Keratinocyte (primary cell): ENCODE measurements at regions not wholly inside any gene's neighbourhood (a gene's known extent, or its start where the extent isn't known, plus 50 kb on each side); places are given as distances from the start of the nearest gene placed in this dataset.

Experiments used
- DNase-seq: peaks from one replicate; pipeline ENCODE4 v3.0.0-alpha.2; 2011; ENCODE audit warnings: low read depth, missing footprints, low spot score
- FAIRE-seq: peaks from 2 replicates; lab custom pipeline; 2011; peaks lifted over from hg19 to GRCh38; lab: Jason Lieb, UNC
- H2AFZ ChIP-seq: 2 replicates; pipeline ENCODE4 v1.6.0; 2012; ENCODE audit warnings: low read length, control low read depth, inconsistent platforms; ENCODE audit not compliant: control insufficient read depth
- H3K27ac ChIP-seq: 2 replicates; pipeline ENCODE4 v1.5.1; 2011; ENCODE audit warnings: low read length; ENCODE audit not compliant: control insufficient read depth, insufficient read depth
- H3K27me3 ChIP-seq: 3 replicates; pipeline ENCODE4 v1.6.0; 2011; ENCODE audit warnings: low read length; ENCODE audit not compliant: control insufficient read depth, insufficient read depth; ENCODE audit errors: extremely low read depth
- H3K36me3 ChIP-seq, 2 experiments: 2 replicates in 1 of 2; 3 replicates in 1 of 2; pipeline ENCODE4 v1.5.1; 2011; ENCODE audit warnings: low read length in 2 of 2, mild to moderate bottlenecking in 1 of 2; ENCODE audit not compliant: control insufficient read depth in 2 of 2, insufficient read depth in 2 of 2; ENCODE audit errors: extremely low read depth in 1 of 2
- H3K4me1 ChIP-seq: 3 replicates; pipeline ENCODE4 v1.5.1; 2011; ENCODE audit warnings: low read length; ENCODE audit not compliant: control insufficient read depth, insufficient read depth; ENCODE audit errors: extremely low read depth
- H3K4me2 ChIP-seq: 3 replicates; pipeline ENCODE4 v1.6.0; 2011; ENCODE audit warnings: low read depth, low read length; ENCODE audit not compliant: control insufficient read depth, insufficient read depth; ENCODE audit errors: extremely low read depth
- H3K4me3 ChIP-seq, 3 experiments: fragments of 200-600 bp in 1 of 3; sonication (generic) in 1 of 3; 2 replicates in 2 of 3; 3 replicates in 1 of 3; pipeline ENCODE4 v1.5.1; 2011 to 2016; ENCODE audit warnings: low read length in 3 of 3, mild to moderate bottlenecking in 3 of 3, control low read depth in 2 of 3, inconsistent platforms in 1 of 3, low read depth in 1 of 3, mixed read lengths in 1 of 3, mixed run types in 1 of 3, moderate library complexity in 1 of 3; ENCODE audit not compliant: control insufficient read depth in 2 of 3, insufficient read depth in 2 of 3; ENCODE audit errors: extremely low read depth in 1 of 3
- H3K79me2 ChIP-seq: 2 replicates; pipeline ENCODE4 v1.6.0; 2012; ENCODE audit warnings: low read length; ENCODE audit not compliant: control insufficient read depth, insufficient read depth
- H3K9ac ChIP-seq: 3 replicates; pipeline ENCODE4 v1.6.0; 2011; ENCODE audit warnings: low read length; ENCODE audit not compliant: control insufficient read depth, insufficient read depth; ENCODE audit errors: extremely low read depth
- H3K9me1 ChIP-seq: 3 replicates; pipeline ENCODE4 v1.6.0; 2011; ENCODE audit warnings: low read length; ENCODE audit not compliant: control insufficient read depth, insufficient read depth; ENCODE audit errors: extremely low read depth
- H3K9me3 ChIP-seq: 2 replicates; pipeline ENCODE4 v1.5.1; 2012; ENCODE audit warnings: low read depth, low read length; ENCODE audit not compliant: control insufficient read depth
- H4K20me1 ChIP-seq: 3 replicates; pipeline ENCODE4 v1.6.0; 2011; ENCODE audit warnings: low read length; ENCODE audit not compliant: control insufficient read depth, insufficient read depth; ENCODE audit errors: extremely low read depth
- CTCF ChIP-seq, 3 experiments: IDR thresholded peaks in 1 of 3; conservative IDR thresholded peaks in 1 of 3; optimal IDR thresholded peaks in 1 of 3; 2 replicates in 2 of 3; 3 replicates in 1 of 3; pipeline versions ENCODE3 to v1.5.1; 2011; ENCODE audit warnings: low read length in 3 of 3, mild to moderate bottlenecking in 3 of 3, moderate library complexity in 2 of 3, control low read depth in 1 of 3, inconsistent platforms in 1 of 3; ENCODE audit not compliant: insufficient read depth in 2 of 3; ENCODE audit errors: extremely low read depth in 1 of 3
- EZH2 ChIP-seq: IDR thresholded peaks from one replicate; pipeline ENCODE4 v1.6.1; 2012; ENCODE audit warnings: inconsistent platforms, mild to moderate bottlenecking, low read length, moderate library complexity
- dilution Hi-C: fragments of 300-500 bp; cut with MboI; formaldehyde crosslinking; loops from one replicate; pipeline ENCODE4 v1.7.0; 2020; ENCODE audit warnings: low sequenced_read_pairs; ENCODE audit not compliant: extremely low pct_ligation_motif_present

- Histone ChIP-seq H3K79me2 (no peaks in the 10 kb centered on the region), H2AFZ (no peak overlapping the region), H4K20me1 (no peaks in the 10 kb centered on the region), H3K9me1 (no peaks in the 10 kb centered on the region), H3K4me1 (no peaks in the 10 kb centered on the region), H3K9me3 (no peaks in the 10 kb centered on the region), H3K27me3 (no peaks in the 10 kb centered on the region), H3K4me3 (no peak overlapping the region), H3K27ac (no peak overlapping the region), H3K4me2 (no peak overlapping the region), H3K36me3 (no peaks in the 10 kb centered on the region), H3K9ac (no peak overlapping the region)
- DNase-seq (no peak), FAIRE-seq (no peak)
- no peak for TF ChIP-seq EZH2
- no peak for TF ChIP-seq CTCF (optimal IDR thresholded peaks at IDR 0.05 in 1 of 3, IDR thresholded peaks at IDR 0.05 in 1 of 3, conservative IDR thresholded peaks at IDR 0.05 in 1 of 3; ENCODE audit: extremely low read depth in 1 of 3, insufficient read depth in 2 of 3, low read length in 3 of 3)
- dilution Hi-C loops, result no loop called here
Observed at GRCh38 chr7:18153183-18153748, 125.6 kb upstream of the PRPS1L1 start.

DNA sequence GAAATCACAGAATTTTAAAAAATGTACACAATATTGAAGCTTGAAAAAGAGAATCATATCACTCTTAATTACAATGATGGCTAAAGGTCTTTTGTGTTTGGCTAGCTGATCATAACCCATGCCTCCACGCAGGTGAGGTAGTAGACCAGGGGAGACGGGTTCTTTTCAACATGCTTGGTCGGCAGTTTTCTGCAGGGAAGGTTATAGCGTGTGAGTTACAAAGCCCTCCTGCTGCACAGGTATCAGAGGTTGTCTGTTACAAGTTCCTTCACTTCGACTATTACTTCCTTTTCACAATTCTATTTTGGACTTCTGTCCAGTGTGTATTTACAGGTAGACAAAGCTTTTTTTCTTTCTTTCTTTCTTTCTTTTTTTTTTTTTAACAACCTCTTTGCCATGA lies 127.1 kb upstream of the PRPS1L1 start:
- Histone ChIP-seq H3K4me1 (no peaks in the 10 kb centered on the region), H3K36me3 (no peaks in the 10 kb centered on the region), H3K9me1 (no peaks in the 10 kb centered on the region), H3K27me3 (no peaks in the 10 kb centered on the region), H3K27ac (no peak overlapping the region), H3K4me2 (no peak overlapping the region), H3K9ac (no peak overlapping the region), H3K9me3 (no peaks in the 10 kb centered on the region), H3K4me3 (no peak overlapping the region), H3K79me2 (no peaks in the 10 kb centered on the region), H2AFZ (no peak overlapping the region), H4K20me1 (no peaks in the 10 kb centered on the region)
- DNase-seq, result no peak
- dilution Hi-C loops, result no loop called here
- TF ChIP-seq EZH2 (no peak), CTCF (optimal IDR thresholded peaks at IDR 0.05 in 1 of 3, IDR thresholded peaks at IDR 0.05 in 1 of 3, conservative IDR thresholded peaks at IDR 0.05 in 1 of 3; ENCODE audit: extremely low read depth in 1 of 3, insufficient read depth in 2 of 3, low read length in 3 of 3) (no peak)
- no peak for FAIRE-seq
